DMS79 (cell line): ENCODE measurements at regions not wholly inside any gene's neighbourhood (a gene's known extent, or its start where the extent isn't known, plus 50 kb on each side); places are given as distances from the start of the nearest gene placed in this dataset.

Source experiments
- DNase-seq: peaks from one replicate; lab custom pipeline; 2025; lab: John Stamatoyannopoulos, UW

- DNase-seq: no peak
These were observed 270.8 kb downstream of the BCL11B start for GRCh38 chr14:99001241-99001640.

GRCh38 chr14:99003646-99004045, 268.4 kb downstream of the BCL11B start:
- DNase-seq: no peak

GRCh38 chr14:99004112-99004511, 267.9 kb downstream of the BCL11B start:
- no peak for DNase-seq

- DNase-seq: no peak
These were observed 265.7 kb downstream of the BCL11B start for GRCh38 chr14:99006276-99006675.

GRCh38 chr14:99007795-99008194, 264.2 kb downstream of the BCL11B start:
- no peak for DNase-seq

- no peak for DNase-seq
These were observed 262.1 kb downstream of the BCL11B start for GRCh38 chr14:99009871-99010270.

- no peak for DNase-seq
These were observed 260.6 kb downstream of the BCL11B start for GRCh38 chr14:99011385-99011784.

GRCh38 chr14:99012703-99013102, 259.3 kb downstream of the BCL11B start:
- DNase-seq: no peak

- DNase-seq: no peak
These were observed 256.2 kb downstream of the BCL11B start for GRCh38 chr14:99015833-99016232.

- no peak for DNase-seq
These were observed 248.6 kb downstream of the BCL11B start for GRCh38 chr14:99023371-99023770.

GRCh38 chr14:99024926-99025325, 247.1 kb downstream of the BCL11B start:
- no peak for DNase-seq

GRCh38 chr14:99025418-99025817, 246.6 kb downstream of the BCL11B start:
- no peak for DNase-seq

GRCh38 chr14:99026471-99026870, 245.5 kb downstream of the BCL11B start:
- DNase-seq: no peak

GRCh38 chr14:99028041-99028440, 244.0 kb downstream of the BCL11B start:
- no peak for DNase-seq

- no peak for DNase-seq
These were observed 243.5 kb downstream of the BCL11B start for GRCh38 chr14:99028521-99028920.

- no peak for DNase-seq
These were observed 242.7 kb downstream of the BCL11B start for GRCh38 chr14:99029145-99029915.

GRCh38 chr14:99029916-99030305, 242.1 kb downstream of the BCL11B start:
- DNase-seq: no peak

- no peak for DNase-seq
These were observed 241.5 kb downstream of the BCL11B start for GRCh38 chr14:99030454-99030853.

GRCh38 chr14:99032759-99033158, 239.2 kb downstream of the BCL11B start:
- DNase-seq: no peak

- DNase-seq: no peak
These were observed 238.0 kb downstream of the BCL11B start for GRCh38 chr14:99033951-99034350.

- DNase-seq: no peak
These were observed 237.3 kb downstream of the BCL11B start for GRCh38 chr14:99034711-99035171.

GRCh38 chr14:99035268-99035667, 236.7 kb downstream of the BCL11B start:
- no peak for DNase-seq

GRCh38 chr14:99035712-99036610, 236.0 kb downstream of the BCL11B start:
- DNase-seq: no peak
